HepG2 (cell line): ENCODE measurements at regions not wholly inside any gene's neighbourhood (a gene's known extent, or its start where the extent isn't known, plus 50 kb on each side); places are given as distances from the start of the nearest gene placed in this dataset.

Source experiments
- ATAC-seq: fragments of 200-7000 bp; cut with Tn5 transposase; 3 replicates; pipeline ENCODE4 v1.9.1; 2020; ENCODE audit warnings: mild to moderate bottlenecking, moderate library complexity
- BruUV-seq: library from RNA; stranded (reverse); fragments of 400-500 nt; replicated peaks from 2 replicates; lab custom pipeline; 2021; lab: Mats Ljungman, UMichigan
- CTCF ChIA-PET: fragments of 300-600 bp; formaldehyde crosslinking; extraction: SDS; loops from one replicate; lab custom pipeline; 2021; ENCODE audit warnings: low total read pairs, inconsistent platforms, low intra/inter-chr PET ratio; lab: Yijun Ruan, JAX
- POLR2A ChIA-PET: fragments of 350-600 bp; sonication (Branson Sonifier 250); formaldehyde crosslinking; loops from one replicate; lab custom pipeline; 2020; ENCODE audit warnings: antibody characterized with exemption, inconsistent platforms; lab: Yijun Ruan, JAX
- DNase-seq: peaks from one replicate; pipeline ENCODE4 v3.0.0-alpha.2; 2015; ENCODE audit warnings: low spot score
- FAIRE-seq: peaks from 3 replicates; lab custom pipeline; 2011; peaks lifted over from hg19 to GRCh38; lab: Jason Lieb, UNC
- H2AFZ ChIP-seq: one replicate; pipeline ENCODE4 v1.6.1; 2011; ENCODE audit warnings: low read length, inconsistent platforms
- H3K27ac ChIP-seq: fragments of 300-600 bp; 3 replicates; pipeline ENCODE4 v1.8.0; 2011; ENCODE audit warnings: mixed run types, mild to moderate bottlenecking, mixed read lengths, low read length, inconsistent platforms; ENCODE audit not compliant: insufficient read depth; ENCODE audit errors: extremely low read length
- H3K27me3 ChIP-seq, 2 experiments: fragments of 200-600 bp in 1 of 2; 2 replicates in 1 of 2; 3 replicates in 1 of 2; pipeline versions ENCODE4 v1.6.0 to v1.8.0; 2011; ENCODE audit warnings: low read length in 2 of 2, mild to moderate bottlenecking in 2 of 2, moderate library complexity in 2 of 2, inconsistent platforms in 1 of 2; ENCODE audit not compliant: insufficient read depth in 2 of 2, control insufficient read depth in 1 of 2
- H3K36me3 ChIP-seq, 2 experiments: fragments of 200-600 bp in 1 of 2; replicated peaks in 1 of 2; 2 replicates in 1 of 2; 3 replicates in 1 of 2; pipeline versions ENCODE4 v1.5.1 to v1.8.0; 2011; ENCODE audit warnings: low read length in 2 of 2, inconsistent platforms in 1 of 2; ENCODE audit not compliant: insufficient read depth in 2 of 2, control insufficient read depth in 1 of 2
- H3K4me1 ChIP-seq: 2 replicates; pipeline ENCODE4 v1.5.1; 2012; ENCODE audit warnings: low read length, inconsistent platforms; ENCODE audit not compliant: insufficient read depth
- H3K4me2 ChIP-seq: 2 replicates; pipeline ENCODE4 v1.6.0; 2011; ENCODE audit warnings: low read depth, low read length, inconsistent platforms
- H3K4me3 ChIP-seq, 3 experiments: fragments of 200-600 bp in 1 of 3; sonication (generic), shearing (Covaris generic) in 1 of 3; replicated peaks in 1 of 3; 2 replicates each; pipeline ENCODE4 v1.5.1; 2011 to 2016; ENCODE audit warnings: low read length in 3 of 3, inconsistent platforms in 2 of 3, low read depth in 2 of 3, mild to moderate bottlenecking in 2 of 3, control low read depth in 1 of 3, mixed read lengths in 1 of 3; ENCODE audit not compliant: insufficient read depth in 1 of 3
- H3K79me2 ChIP-seq: one replicate; pipeline ENCODE4 v1.6.1; 2011; ENCODE audit warnings: low read length, inconsistent platforms; ENCODE audit not compliant: insufficient read depth
- H3K9ac ChIP-seq: 2 replicates; pipeline ENCODE4 v1.6.0; 2011; ENCODE audit warnings: mild to moderate bottlenecking, low read depth, low read length, inconsistent platforms; ENCODE audit not compliant: insufficient read depth
- H3K9me3 ChIP-seq: 2 replicates; pipeline ENCODE4 v1.5.1; 2012; ENCODE audit warnings: mild to moderate bottlenecking, low read length
- H4K20me1 ChIP-seq: 2 replicates; pipeline ENCODE4 v1.6.0; 2011; ENCODE audit warnings: inconsistent platforms, mild to moderate bottlenecking, low read length, moderate library complexity; ENCODE audit not compliant: insufficient read depth
- FOXO1 ChIP-seq: sonication (generic); formaldehyde crosslinking; IDR thresholded peaks from 2 replicates; pipeline ENCODE4 v1.4.0; 2020; ENCODE audit warnings: missing genetic modification reagents
- SALL2 ChIP-seq: sonication (generic); formaldehyde crosslinking; IDR thresholded peaks from 2 replicates; pipeline ENCODE4 v1.8.1; 2023; ENCODE audit warnings: mild to moderate bottlenecking, missing genetic modification reagents, inconsistent platforms
- ZNF501 ChIP-seq: sonication (generic); formaldehyde crosslinking; IDR thresholded peaks from 2 replicates; pipeline ENCODE4 v1.5.1; 2020; ENCODE audit warnings: mild to moderate bottlenecking, moderate library complexity, missing genetic modification reagents
- ZNF550 ChIP-seq: sonication (generic); formaldehyde crosslinking; IDR thresholded peaks from 2 replicates; pipeline ENCODE4 v1.4.0; 2020; ENCODE audit warnings: mild to moderate bottlenecking, missing genetic modification reagents, borderline replicate concordance
- ZNF768 ChIP-seq: sonication (generic); formaldehyde crosslinking; IDR thresholded peaks from 2 replicates; pipeline ENCODE4 v1.4.0; 2020; ENCODE audit warnings: missing genetic modification reagents
- WGBS: methylation state at CpG from one replicate; pipeline ENCODE4 v1.1.6; 2017; ENCODE audit warnings: low lambda C conversion rate; 5-methylcytosine and 5-hydroxymethylcytosine counted together
- in situ Hi-C: cut with HindIII; loops from 2 replicates; pipeline ENCODE4 v1.10.0; 2017; ENCODE audit warnings: low pct_unique_long_range_greater_than_20kb; ENCODE audit not compliant: extremely low pct_ligation_motif_present
- intact Hi-C: fragments of 100-400 bp; cut with micrococcal nuclease; formaldehyde crosslinking; loops from one replicate; pipeline ENCODE4 v1.10.0; 2022; ENCODE audit not compliant: unreplicated experiment
- TF ChIP-seq, protein P1 (sequence below): sonication (generic); formaldehyde crosslinking; IDR thresholded peaks from 2 replicates; pipeline ENCODE4 v1.5.1; 2020; ENCODE audit warnings: mild to moderate bottlenecking, missing genetic modification reagents, borderline replicate concordance
- TF ChIP-seq, protein P2 (sequence below): sonication (generic); formaldehyde crosslinking; IDR thresholded peaks from 2 replicates; pipeline ENCODE4 v1.8.1; 2023; ENCODE audit warnings: mild to moderate bottlenecking, inconsistent platforms, moderate library complexity, missing genetic modification reagents, borderline replicate concordance

- Histone ChIP-seq H3K9ac (no peak overlapping the region), H3K27ac (no peak overlapping the region), H3K4me1 (no peaks in the 10 kb centered on the region), H3K9me3 (no peaks in the 10 kb centered on the region), H3K79me2 (no peaks in the 10 kb centered on the region), H4K20me1 (no peaks in the 10 kb centered on the region), H2AFZ (no peak overlapping the region), H3K4me3 (no peak overlapping the region), H3K27me3 (no peaks in the 10 kb centered on the region), H3K4me2 (no peak overlapping the region), H3K36me3 (no peaks in the 10 kb centered on the region)
- no peak for TF ChIP-seq ZNF501 (CRISPR knock-in tag)
- TF ChIP-seq, protein P1, sequence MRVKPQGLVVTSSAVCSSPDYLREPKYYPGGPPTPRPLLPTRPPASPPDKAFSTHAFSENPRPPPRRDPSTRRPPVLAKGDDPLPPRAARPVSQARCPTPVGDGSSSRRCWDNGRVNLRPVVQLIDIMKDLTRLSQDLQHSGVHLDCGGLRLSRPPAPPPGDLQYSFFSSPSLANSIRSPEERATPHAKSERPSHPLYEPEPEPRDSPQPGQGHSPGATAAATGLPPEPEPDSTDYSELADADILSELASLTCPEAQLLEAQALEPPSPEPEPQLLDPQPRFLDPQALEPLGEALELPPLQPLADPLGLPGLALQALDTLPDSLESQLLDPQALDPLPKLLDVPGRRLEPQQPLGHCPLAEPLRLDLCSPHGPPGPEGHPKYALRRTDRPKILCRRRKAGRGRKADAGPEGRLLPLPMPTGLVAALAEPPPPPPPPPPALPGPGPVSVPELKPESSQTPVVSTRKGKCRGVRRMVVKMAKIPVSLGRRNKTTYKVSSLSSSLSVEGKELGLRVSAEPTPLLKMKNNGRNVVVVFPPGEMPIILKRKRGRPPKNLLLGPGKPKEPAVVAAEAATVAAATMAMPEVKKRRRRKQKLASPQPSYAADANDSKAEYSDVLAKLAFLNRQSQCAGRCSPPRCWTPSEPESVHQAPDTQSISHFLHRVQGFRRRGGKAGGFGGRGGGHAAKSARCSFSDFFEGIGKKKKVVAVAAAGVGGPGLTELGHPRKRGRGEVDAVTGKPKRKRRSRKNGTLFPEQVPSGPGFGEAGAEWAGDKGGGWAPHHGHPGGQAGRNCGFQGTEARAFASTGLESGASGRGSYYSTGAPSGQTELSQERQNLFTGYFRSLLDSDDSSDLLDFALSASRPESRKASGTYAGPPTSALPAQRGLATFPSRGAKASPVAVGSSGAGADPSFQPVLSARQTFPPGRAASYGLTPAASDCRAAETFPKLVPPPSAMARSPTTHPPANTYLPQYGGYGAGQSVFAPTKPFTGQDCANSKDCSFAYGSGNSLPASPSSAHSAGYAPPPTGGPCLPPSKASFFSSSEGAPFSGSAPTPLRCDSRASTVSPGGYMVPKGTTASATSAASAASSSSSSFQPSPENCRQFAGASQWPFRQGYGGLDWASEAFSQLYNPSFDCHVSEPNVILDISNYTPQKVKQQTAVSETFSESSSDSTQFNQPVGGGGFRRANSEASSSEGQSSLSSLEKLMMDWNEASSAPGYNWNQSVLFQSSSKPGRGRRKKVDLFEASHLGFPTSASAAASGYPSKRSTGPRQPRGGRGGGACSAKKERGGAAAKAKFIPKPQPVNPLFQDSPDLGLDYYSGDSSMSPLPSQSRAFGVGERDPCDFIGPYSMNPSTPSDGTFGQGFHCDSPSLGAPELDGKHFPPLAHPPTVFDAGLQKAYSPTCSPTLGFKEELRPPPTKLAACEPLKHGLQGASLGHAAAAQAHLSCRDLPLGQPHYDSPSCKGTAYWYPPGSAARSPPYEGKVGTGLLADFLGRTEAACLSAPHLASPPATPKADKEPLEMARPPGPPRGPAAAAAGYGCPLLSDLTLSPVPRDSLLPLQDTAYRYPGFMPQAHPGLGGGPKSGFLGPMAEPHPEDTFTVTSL (CRISPR knock-in tag), result no peak
- no peak for TF ChIP-seq ZNF550
- TF ChIP-seq FOXO1, result no peak
- TF ChIP-seq SALL2, result no peak
- TF ChIP-seq, protein P2, sequence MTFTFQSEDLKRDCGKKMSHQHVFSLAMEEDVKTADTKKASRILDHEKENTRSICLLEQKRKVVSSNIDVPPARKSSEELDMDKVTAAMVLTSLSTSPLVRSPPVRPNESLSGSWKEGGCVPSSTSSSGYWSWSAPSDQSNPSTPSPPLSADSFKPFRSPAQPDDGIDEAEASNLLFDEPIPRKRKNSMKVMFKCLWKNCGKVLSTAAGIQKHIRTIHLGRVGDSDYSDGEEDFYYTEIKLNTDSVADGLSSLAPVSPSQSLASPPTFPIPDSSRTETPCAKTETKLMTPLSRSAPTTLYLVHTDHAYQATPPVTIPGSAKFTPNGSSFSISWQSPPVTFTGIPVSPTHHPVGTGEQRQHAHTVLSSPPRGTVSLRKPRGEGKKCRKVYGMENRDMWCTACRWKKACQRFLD (CRISPR knock-in tag), result no peak
- no peak for TF ChIP-seq ZNF768
- ChIA-PET POLR2A (no interaction called here), CTCF (no interaction called here)
- DNase-seq, result no peak
- no peak for ATAC-seq
- no peak for FAIRE-seq
- intact Hi-C loops (no loop called here), in situ Hi-C loops (no loop called here)
- BruUV-seq, result no TSS peak
- 9% methylated on average over 5 of the region's 5 CpGs for WGBS
These were observed 468.4 kb upstream of the SEMA3D start for GRCh38 chr7:85655252-85655651.
